ENCODE measurements at regions not wholly inside any gene's neighbourhood (a gene's known extent, or its start where the extent isn't known, plus 50 kb on each side); places are given as distances from the start of the nearest gene placed in this dataset.
"Not testable (repeated sequence)": the region's sequence is repeated elsewhere in the genome, so short reads cannot be mapped to it uniquely, and the experiment has no call there.

DNA sequence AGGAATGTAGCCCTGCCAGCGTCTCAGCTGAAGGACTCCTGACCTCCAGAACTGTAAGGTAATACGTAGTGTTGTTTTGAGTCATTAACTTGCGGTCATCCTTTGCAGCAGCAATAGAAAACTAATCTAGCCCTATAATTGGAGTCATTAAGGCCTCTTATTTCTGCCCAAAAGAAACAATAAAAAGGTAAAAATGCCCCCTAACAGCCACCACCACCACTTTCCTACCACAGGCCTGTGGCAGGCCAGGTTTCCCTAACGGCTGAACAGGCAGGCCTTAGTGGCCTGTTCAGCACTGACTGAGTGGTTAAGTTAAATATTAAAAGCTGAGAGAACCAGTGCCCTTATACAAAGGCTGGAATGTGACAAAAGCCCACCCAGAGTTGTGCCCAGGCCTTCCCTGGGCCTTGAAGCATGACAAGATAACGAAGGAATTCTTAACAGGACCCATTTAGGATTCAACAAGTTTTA, 286.5 kb upstream of the ERCC4 start:
- no peak for DNase-seq

DNA sequence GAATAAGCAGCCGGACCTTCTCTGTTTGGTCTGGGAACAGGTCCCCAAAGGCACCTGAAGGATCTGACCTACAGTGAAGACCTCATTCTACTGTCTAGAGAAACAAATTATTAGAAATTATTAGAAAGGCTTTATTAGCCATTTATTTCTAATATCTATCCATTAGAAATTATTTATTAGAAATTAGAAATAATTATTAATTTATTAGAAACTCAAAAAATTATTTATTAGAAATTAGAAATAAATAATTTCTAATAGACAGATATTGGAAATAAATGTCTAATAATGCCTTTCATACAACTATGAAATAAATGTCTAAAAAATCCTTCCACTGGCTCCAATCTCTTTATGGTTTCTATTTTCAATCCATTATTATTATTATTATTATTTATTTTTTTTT, 285.7 kb upstream of the ERCC4 start:
- no peak for DNase-seq

- DNase-seq = no peak
Measured at GRCh38 chr16:13634959-13635358, 285.0 kb upstream of the ERCC4 start.

DNA sequence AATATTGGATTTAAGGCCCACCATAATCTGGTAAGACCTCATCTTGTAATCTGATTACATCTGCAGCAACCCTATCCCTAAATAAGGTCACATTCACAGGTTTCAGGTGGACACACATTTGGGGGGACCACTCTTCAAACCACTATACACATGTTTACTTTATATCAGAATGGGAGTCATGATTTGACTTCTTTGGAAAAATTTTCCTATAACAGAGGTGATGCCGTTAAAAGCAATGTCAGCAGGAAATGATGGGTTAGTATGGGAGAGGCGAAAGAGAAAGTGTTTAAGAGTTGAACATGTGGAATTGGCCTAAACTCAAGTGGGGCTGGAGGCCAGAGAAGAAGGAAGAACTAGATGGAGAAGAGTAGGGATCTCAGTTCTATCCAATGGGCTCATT, 281.7 kb upstream of the ERCC4 start:
- no peak for DNase-seq

DNA sequence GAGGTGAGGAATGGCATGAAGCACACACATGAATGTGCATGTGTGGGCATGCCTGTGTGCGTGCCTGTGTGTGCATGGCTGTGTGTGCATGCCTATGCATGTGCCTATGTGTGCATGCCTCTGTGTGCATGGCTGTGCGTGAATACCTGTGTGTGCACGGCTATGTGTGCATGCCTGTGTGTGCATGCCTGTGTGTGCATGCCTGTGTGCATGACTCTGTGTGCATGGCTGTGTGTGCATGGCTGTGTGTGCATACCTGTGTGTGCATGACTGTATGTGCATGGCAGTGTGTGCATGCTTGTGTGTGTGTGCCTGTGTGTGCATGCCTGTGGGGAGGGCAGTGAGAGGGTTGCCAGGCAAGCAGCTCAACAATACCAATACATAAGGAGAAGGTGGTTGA, 276.5 kb upstream of the ERCC4 start:
- DNase-seq = no peak

DNA sequence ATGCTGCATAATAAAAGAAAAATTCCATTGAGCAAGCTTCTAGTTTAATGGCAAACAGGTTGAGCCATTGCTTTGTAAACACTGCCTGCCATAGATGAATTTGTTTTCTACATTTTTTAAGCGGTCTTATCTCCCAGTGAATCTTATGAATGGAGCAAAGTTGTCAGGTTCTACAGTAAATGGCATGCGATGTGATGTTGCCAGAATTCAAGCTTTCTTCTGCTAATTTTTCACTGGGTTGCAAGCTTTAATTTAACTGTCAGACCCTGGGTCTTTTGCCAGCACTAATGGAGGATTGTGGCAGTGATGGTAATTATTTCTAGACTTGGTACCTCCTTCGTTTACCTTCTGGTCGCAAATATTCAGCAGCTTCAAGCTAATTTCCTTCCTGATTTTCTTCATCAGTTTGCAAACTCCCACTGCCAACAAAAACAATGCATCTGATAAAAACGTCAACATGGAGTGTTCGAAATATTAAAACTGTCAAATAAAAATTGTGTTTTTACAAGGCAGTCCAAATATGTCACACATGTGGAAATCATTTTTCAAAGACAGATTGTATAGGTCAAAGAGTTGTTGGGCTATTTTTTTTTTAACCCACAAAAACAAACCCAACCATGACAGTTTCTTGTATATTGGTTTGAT, 274.2 kb upstream of the ERCC4 start:
- no peak for DNase-seq

DNA sequence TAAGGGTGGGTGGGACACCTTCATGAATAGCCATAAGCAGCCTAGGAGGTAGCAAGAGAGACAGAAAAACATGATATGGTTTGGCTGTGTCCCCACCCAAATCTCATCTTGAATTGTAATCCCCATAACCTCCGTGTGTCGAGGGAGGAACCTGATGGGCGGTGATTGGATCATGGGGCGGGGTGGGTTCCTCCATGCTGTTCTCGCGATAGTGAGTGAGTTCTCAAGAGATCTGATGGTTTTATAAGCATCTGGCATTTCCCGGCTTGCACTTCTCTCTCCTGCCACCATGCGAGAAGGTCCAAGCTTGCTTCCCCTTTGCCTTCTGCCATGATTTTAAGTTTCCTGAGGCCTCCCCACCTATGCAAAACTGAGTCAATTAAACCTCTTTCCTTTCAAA, 259.1 kb upstream of the ERCC4 start:
- DNase-seq = no peak

- no peak for DNase-seq
Measured at GRCh38 chr16:13665876-13666275, 254.1 kb upstream of the ERCC4 start.

DNA sequence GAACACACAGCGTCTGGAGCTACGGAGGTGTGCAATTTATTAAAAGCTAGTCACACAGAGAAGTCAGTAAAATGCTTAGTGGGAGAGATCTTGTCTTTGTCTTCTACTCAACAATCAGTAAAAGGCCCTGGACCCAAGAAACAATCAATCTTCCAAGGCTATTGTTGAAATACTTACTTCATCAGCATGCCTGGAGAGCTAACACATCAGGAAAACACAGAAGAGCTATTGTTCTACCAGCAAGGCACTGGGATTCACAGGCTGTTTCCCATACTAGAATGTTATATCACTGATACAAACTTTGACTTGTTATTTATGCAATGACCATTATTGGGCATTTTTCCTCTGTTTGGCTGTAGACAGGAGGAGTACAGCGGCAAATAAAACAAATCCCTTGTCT, 247.8 kb upstream of the ERCC4 start:
- DNase-seq = no peak

GRCh38 chr16:13680021-13680889, 239.7 kb upstream of the ERCC4 start:
- no peak for DNase-seq

- DNase-seq = no peak
Measured at GRCh38 chr16:13684819-13685563, 235.0 kb upstream of the ERCC4 start.

GRCh38 chr16:13696017-13696416, 223.9 kb upstream of the ERCC4 start:
- DNase-seq = no peak

DNA sequence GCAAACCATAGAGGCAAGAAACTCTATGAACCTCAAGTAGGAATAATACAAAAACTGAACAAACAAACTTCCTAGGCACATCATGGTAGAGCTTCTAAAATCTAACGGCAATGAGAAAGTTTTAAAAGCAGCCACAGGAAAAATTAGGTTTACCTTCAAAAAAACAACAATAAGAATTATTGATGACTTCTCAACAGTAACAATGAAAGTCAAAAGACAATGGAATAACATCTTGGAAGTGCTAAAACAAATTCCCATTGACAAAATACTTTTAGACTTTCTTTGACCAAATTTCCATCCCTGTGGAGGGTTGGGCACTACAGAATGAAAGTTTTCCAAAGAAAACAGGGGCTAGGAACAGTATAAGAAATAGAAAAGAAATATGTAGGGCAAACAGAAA, 222.9 kb upstream of the ERCC4 start:
- no peak for DNase-seq

GRCh38 chr16:13697568-13697967, 222.4 kb upstream of the ERCC4 start:
- DNase-seq = no peak

DNA sequence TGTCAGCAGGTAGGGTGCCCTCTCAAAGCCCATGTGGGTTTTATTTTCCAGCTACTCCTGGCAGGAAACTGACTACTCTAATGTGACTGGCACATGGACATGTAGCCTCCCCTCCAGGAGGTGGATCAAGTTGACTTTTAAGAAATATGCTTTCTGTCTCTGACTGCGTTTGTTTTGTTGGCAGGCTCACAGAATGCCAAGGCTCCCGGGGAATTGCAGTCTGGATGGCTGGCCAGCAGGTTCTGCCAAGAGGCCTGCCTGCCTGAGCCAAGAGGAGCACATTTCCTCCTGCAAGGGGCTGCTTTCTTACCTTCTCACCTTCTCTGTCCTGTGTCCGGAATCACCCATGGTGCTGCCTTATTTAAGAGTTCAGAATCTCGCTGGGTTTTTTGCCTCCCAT, 217.3 kb upstream of the ERCC4 start:
- DNase-seq = no peak

GRCh38 chr16:13708347-13709120, 211.4 kb upstream of the ERCC4 start:
- DNase-seq = no peak

DNA sequence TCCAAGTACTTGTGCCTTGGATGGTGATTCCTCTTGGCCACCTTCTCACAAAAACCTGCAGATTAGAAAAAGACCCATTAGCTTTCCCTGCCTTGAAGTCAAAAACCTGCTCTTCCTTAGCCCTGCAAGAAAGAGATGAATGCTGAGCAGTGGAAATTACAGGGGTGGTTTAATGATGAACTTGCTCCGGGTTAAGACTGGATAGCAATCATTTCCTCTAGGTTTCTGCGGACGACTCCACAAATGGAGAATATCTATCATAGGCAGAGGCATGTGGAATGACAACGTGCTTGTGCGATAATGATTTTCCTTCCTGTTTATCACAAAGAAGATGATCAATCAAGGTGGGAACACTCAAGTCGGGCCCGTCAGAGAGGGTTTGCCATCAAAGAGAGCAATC, 201.2 kb upstream of the ERCC4 start:
- no peak for DNase-seq

- no peak for DNase-seq
Measured at GRCh38 chr16:13727943-13728342, 192.0 kb upstream of the ERCC4 start.

DNA sequence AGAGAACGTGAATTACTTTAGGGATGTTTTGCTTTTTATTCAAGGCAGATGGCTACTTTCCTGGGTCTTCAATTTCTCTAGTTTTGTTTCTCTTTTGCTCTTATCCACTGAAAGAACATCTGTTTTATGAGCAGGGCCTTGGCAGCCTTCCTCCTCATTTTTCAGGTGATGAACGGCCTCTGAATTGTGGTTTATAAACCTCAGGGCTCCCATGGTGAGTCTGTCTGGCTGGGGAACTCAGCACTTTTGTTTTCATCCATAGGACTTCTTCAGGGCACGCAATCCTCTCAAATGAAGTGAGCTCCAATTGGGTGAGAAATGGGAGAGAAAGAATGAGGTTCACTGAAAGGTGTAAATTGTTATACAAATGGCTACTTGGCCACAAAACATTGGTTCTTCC, 186.4 kb upstream of the ERCC4 start:
- no peak for DNase-seq

DNA sequence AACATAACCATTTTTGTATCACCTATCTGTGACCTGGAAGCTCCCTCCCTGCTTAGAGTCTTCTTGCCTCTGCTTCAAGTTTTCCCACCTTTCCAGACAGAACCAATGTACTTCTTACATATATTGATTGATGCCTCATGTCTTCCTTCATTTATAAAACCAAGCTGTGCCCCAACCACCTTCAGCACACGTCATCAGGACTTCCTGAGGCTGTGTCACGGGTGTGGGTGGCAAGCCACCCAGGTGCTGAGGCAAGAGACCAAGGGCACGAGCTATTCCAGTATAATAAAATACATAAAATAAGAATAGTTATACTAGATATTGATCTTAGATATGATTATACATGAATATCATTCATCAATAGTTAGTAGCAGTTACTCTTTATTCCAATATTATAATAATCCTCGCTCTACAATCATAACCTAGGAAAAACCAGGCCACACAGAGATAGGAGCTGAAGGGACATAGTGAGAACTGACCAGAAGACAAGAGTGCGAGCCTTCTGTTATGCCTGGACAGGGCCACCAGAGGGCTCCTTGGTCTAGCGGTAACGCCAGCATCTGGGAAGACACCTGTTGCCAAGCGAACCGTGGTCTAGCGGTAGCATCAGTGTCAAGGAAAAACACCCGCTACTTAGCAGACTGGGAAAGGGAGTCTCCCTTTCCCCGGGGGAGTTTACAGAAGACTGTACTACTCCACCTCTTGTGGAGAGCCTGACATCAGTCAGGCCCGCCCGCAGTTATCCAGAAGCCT, 180.2 kb upstream of the ERCC4 start:
- DNase-seq = not testable (repeated sequence)

DNA sequence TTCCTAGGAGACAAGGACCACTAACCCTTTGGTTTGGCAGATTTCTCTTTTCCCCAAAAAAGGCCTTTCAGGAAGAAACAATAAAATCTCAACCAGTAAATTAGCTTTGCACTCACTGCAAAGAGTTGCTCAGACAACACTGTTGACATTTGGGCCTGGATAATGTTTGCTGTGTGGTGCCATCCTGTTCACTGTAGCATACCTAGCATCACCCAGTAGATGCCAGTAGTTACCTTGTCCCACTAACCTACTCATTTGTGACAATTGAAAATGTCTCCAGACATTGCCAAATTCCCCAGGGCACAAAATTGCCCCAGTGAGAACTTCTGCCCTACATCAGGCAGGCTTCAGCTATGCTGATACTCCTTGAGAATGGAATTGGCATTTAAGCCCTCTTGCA, 177.0 kb upstream of the ERCC4 start:
- DNase-seq = no peak

DNA sequence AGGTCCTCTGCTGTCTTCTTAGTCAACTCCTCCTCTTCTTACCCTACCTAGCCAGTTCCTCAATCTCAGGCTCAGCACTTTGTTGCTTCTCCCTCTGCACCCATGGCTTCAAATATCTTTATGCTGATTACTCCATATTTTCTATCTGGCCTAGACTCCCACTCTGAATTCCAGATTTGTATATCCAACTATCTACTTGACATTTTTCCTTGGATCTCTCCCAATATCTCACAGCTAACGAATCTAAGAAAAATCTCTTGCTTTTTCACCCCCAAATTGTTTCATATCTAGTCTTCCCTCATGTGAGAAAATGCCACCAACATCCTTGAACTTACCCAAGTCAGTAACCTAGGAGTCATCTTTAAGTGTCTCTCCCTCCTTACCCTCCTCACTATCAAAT, 176.4 kb upstream of the ERCC4 start:
- DNase-seq = no peak

Measured in NCI-H226 (cell line).